Right forelimb (tissue), 1 donor: ENCODE measurements at regions not wholly inside any gene's neighbourhood (a gene's known extent, or its start where the extent isn't known, plus 50 kb on each side); places are given as distances from the start of the nearest gene placed in this dataset.
"Not testable (repeated sequence)": the region's sequence is repeated elsewhere in the genome, so short reads cannot be mapped to it uniquely, and the experiment has no call there.

Experiments
- DNase-seq: peaks from one replicate; pipeline ENCODE4 v3.0.0-alpha.2; 2018

DNA sequence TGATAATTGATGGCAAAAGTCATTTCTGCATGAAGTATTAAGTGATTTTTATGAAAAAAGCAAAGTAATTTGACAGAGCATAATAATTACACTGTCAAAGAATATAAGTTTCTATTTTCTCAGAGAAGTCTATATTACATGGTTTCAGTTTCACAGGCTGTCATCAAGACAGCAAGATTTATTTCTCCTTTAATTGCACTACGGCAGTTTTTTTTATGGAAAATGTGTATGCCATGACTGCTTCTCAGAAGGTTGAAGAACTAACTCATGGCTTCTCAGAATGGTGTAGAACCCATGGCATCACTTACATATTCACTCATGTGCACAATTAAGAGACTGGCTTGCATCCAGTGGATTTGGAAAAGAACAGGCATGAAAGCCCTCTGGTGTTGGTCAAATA lies 870.3 kb upstream of the SORCS1 start:
- DNase-seq = no peak

DNA sequence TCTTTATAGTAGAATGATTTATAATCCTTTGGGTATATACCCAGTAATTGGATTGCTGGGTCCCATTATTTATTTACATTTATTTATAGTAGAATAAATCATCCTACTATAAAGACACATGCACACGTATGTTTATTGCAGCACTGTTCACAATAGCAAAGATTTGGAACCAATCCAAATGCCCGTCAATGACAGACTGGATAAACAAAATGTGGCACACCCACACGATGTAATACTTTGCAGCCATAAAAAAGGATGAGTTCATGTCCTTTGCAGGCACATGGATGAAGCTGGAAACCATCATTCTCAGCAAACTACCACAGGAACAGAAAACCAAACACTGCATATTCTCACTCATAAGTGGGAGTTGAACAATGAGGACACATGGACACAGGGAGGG lies 869.0 kb upstream of the SORCS1 start:
- DNase-seq = not testable (repeated sequence)

- DNase-seq = no peak
Measured at GRCh38 chr10:108031505-108031904, 867.0 kb upstream of the SORCS1 start.

DNA sequence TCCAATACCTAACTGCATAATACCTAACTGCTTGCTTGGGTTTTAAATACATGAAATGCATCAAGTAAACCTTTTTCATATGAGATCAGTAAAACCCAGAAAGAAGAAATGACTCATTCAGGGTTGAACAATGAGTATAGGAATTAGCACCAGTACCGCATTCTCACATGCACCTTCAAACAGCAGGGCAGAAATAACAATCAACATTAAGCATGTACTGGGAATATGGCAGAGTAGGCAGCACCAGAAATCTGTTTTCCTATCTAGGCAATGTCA lies 850.3 kb upstream of the SORCS1 start:
- DNase-seq = no peak

DNA sequence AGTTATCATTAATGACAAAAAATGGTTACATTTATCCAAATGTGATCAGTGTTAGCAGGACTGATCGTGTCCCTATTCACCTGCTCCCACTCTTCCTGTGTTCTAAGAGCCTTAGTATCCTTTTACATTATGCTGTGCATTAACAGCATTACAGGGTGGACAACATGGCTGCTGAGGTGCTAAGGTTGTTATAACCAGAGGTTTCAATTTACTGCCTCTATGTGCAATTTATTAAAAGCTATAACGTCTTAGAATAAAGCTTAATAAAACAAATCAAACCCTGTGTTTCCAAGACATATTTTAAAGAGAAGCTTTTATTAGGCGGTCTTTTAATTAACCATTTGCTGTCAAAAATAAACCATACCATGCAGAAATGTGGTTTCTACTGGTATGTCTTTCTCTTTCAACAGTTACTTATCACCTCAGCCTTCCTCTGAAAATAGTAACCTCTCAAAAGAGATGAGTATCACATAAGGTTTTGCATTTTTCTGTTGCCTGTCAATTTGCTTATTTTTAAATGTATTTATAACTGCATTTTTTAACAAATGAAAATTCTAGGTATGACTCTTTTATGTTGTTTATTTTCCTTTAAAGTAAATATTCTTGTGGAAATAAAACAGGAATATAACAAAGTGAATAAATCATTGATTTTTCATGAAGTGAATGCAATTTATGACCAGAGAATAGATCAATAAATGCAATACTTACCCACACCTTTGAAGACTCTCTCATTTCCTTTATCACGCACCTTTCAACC lies 849.8 kb upstream of the SORCS1 start:
- DNase-seq = no peak

DNA sequence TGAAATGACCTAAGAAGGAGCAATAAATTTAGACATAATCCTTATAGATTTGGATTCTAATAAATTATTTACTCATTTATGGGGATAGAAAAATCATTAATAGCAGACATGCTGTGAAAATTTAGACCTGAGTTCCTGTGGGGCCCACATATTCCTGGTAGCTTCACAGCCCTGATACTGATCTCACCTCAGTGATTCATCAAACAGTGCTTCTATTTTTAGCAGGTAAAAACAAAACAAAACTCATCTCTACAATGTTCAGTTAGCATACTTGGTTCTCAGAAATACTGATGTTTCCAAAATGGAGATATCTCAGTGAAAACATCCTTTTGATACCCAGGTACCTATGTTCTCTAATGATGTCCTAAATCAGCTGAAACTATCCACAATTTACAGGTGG lies 841.1 kb upstream of the SORCS1 start:
- no peak for DNase-seq

- DNase-seq = no peak
Measured at GRCh38 chr10:108003576-108003975, 839.1 kb upstream of the SORCS1 start.

DNA sequence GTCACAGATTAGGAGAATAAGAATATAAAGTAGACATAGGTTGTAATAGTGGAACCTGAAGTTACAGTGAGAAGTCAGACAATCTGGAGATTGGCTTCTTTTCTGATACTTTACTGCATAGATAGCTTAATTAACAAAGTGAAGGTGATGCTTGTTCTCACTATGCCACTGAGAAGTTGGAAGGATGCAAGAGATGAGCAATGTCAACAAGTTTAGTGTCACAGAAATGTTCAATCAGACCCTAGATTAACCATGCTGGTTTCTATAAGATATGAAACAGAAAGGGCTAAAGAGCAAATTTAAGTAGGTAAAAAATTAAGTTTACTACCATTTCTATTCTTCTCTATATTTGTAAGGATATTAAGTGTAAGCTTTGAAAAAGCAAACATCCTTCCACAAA lies 838.6 kb upstream of the SORCS1 start:
- DNase-seq = no peak

DNA sequence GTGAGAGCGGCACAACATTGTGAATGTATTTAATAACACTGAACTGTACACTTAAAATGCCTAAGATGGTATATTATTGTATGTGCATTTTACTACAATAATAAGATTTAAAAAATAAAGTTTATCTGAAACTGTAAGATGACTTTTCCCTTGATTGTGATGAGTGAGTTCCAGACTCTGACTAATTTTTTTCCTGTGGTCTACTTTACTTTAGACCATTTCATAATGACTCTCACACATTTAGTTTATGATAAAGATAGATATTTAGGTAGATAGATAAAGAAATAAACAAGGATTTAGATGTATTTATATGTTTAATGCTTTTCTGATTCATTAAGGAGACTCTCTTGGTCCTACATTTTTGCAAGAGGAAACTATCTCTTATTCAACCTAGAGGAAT lies 835.9 kb upstream of the SORCS1 start:
- DNase-seq = no peak

- DNase-seq = no peak
Measured at GRCh38 chr10:107994621-107995270, 830.2 kb upstream of the SORCS1 start.

DNA sequence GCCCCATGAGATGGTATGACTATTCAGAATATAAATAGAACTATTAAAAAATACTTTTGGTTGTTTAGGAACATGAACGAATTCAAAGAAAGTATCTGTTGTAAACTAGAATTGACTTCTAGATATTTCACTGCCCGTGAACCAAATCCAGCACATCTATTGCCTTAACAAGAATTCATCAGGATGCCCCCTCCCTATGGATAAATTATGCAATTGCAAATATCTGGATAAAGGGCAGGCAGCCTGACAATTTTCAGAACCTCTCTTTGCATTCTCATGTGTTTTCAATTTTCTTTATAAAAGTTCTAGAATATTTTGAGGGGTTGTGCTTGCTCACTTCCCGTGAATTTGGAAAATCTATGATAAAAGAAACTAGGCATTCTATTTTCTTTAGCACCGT lies 822.1 kb upstream of the SORCS1 start:
- no peak for DNase-seq

DNA sequence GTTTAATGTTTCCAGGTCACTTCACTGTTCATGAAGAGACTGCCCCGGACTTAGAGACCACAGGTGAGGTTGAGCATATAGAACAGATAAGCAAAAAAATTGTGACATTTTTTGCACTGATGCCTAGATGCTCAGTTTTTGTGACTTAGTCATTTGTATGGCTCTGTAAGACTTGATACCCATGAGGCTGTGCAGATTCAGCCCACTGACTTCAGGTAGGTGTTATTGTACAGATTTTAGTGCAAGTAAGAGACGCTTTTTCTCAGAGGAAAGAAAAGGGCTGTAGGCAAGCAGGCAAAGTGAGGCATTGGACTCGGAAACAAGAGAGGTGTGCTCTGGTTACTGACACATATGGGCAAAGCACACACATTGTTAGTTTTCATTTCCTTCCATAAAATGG lies 820.1 kb upstream of the SORCS1 start:
- DNase-seq = no peak

- no peak for DNase-seq
Measured at GRCh38 chr10:107984149-107984548, 819.6 kb upstream of the SORCS1 start.

DNA sequence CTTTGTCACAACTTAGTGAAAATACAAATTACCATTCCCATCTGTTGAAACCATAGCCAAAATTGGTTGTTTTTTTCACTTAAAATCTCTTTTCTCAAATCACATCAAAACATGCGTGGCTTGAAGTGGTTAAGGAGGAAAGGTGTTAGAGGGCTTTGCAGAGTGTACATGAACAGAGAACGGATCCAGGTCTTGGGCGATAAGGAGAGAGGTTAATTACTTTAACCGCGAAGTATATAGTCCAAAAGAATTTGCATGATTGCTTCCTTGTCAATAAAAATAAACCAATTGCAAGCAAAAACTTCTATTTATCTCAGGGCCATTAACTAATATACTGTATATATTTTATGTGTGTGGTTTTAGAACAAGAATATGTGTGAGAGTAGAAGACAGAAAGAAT lies 813.9 kb upstream of the SORCS1 start:
- no peak for DNase-seq

- DNase-seq = no peak
Measured at GRCh38 chr10:107971973-107972372, 807.5 kb upstream of the SORCS1 start.

DNA sequence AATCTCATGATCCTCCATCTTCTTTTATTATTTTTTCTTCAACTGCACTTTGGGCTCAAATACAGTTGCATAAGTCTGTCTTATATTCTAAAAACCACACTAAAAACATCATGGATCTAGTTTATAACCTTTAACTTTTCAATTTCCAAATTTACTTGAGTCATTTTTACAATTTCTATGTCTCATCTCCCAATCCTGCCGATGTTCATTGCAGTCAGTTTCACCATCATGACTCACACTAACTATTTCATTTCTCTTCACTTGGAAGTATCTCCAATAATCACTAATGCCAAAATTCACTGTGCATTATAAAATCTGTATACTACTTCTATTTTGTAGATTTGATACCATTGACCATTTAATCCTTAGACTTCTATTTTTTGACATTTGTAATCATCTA lies 806.9 kb upstream of the SORCS1 start:
- no peak for DNase-seq

GRCh38 chr10:107970512-107970911 lies 806.0 kb upstream of the SORCS1 start:
- DNase-seq = no peak

DNA sequence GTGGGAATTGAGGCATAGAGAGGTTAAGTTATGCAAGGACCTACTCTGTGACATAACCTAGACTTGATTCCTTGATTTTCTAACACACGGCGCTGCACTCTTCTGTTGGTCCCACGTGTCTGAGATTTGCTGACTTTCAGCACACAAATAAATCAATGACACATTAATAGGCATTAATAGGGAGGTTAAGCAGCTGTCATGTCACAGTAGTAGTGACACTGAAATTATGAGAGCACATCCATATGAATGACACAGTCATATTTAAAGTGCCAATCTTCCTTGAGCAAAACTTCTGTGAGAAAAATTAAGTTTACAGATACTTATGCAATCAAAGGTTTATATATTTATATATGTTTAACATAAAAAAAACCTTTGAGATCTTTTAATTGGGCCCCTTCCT lies 805.4 kb upstream of the SORCS1 start:
- DNase-seq = no peak

- no peak for DNase-seq
Measured at GRCh38 chr10:107966826-107967225, 802.3 kb upstream of the SORCS1 start.

DNA sequence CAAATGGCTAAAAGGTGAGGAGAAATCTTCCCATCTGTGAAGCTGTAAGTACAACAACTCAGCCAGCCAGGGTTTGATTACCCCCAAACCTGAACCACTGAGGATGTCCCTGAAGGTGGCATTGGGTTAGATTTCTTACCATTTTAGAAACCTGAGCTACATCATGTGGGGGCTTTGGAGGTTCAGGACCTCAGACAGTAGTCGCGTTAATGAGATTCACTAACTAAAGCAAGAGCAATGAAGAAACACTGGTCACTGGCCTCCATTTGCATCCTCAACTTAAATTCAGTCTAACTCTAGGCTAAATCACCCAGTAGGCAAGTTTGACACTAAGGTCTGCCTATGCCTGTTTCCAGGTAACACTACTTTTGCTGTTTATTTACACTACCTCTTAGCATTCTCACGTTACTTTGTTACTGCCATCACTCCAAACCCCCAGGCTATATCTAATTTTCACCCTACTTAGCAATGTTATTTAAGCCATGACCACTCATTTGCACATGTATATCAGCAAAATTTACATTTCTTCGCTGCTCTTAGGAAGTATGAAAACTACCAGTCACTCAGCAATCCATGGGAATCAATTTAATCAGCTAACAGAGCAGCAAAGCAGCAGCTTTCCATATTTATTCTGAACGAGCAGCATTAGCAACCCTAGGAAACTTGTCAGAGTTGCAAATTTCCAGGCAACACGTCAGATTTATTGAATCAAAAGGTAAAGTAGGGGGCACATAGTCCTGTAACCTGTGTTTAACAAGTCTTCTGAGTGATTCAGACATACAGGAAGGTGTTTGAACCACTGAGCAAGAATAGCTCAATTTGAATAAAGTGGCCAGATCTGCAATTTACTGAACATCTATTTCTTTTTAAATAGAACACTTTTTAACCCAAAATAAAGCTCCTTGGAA lies 788.4 kb upstream of the SORCS1 start:
- no peak for DNase-seq

DNA sequence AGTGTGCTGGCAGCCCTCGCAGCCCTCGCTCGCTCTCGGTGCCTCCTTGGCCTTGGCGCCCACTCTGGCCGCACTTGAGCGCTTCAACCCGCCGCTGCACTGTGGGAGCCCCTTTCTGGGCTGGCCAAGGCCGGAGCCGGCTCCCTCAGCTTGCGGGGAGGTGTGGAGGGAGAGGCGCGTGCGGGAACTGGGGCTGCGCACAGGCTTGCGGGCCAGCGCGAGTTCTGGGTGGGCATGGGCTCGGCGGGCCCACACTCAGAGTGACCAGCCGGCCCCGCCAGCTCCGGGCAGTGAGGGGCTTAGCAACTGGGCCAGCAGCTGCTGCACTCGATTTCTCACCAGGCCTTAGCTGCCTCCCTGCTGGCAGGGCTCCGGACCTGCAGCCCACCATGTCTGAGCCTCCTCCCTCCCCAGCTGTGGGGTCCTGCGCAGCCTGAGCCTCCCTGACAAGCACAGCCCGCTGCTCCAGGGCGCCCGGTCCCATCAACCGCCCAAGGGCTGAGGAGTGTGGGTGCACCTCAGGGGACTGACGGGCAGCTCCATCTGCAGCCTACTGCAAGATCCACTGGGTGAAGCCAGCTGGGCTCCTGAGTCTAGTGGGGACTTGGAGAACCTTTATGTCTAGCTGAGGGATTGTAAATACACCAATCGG lies 786.0 kb upstream of the SORCS1 start:
- not testable (repeated sequence) for DNase-seq

GRCh38 chr10:107942826-107943225 lies 778.3 kb upstream of the SORCS1 start:
- no peak for DNase-seq

DNA sequence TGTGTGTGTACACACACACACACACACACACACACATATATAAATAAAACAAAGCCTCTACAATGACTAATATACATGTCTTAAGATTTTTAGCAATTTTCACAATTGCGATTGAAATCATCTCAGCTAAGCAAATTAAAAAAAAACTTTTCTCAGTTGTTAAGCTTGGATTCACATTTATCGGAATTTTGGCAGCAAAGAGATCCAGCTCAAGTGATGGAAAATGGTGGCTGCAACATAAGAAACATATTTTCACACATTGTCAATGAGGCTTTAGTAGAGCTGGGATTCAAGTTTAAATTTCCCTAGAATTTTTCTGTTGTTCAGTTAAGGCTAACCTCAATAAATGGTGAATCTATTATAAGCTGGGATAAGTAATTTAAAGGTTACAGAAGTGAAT lies 768.6 kb upstream of the SORCS1 start:
- no peak for DNase-seq

- no peak for DNase-seq
Measured at GRCh38 chr10:107931808-107932207, 767.3 kb upstream of the SORCS1 start.
